K562 (cell line): ENCODE measurements at regions not wholly inside any gene's neighbourhood (a gene's known extent, or its start where the extent isn't known, plus 50 kb on each side); places are given as distances from the start of the nearest gene placed in this dataset.
A peak's percentile ranks its signal among the peaks of the same experiment; 100 is the strongest.

Source experiments
- BRCA1 ChIP-seq, 2 experiments: fragments of 450-650 bp in 1 of 2; sonication (generic) in 1 of 2; formaldehyde crosslinking in 1 of 2; IDR thresholded peaks; 2 replicates each; pipeline versions ENCODE4 v1.5.0 to v1.6.1; 2017 to 2020; ENCODE audit warnings: mild to moderate bottlenecking in 1 of 2, missing genetic modification reagents in 1 of 2
- E2F3 ChIP-seq: fragments of 250-450 bp; sonication (Bioruptor Pico); IDR thresholded peaks from 2 replicates; pipeline ENCODE4 v1.4.0; 2020; ENCODE audit warnings: mild to moderate bottlenecking
- FOS ChIP-seq: IDR thresholded peaks from 3 replicates; pipeline ENCODE4 v1.6.1; 2011; ENCODE audit not compliant: insufficient read length; ENCODE audit errors: extremely low read depth
- GABPA ChIP-seq: fragments of 200-800 bp; sonication (Bioruptor generic); conservative IDR thresholded peaks from 2 replicates; pipeline ENCODE4 v1.6.1; 2016; ENCODE audit warnings: low read depth, missing genetic modification characterization, missing compliant biosample characterization
- NCOR1 ChIP-seq: fragments of 450-650 bp; IDR thresholded peaks from 2 replicates; pipeline ENCODE4 v1.6.1; 2016; ENCODE audit warnings: mild to moderate bottlenecking, moderate library complexity
- POLR2AphosphoS2 ChIP-seq: IDR thresholded peaks from 2 replicates; pipeline ENCODE4 v1.6.1; 2012; ENCODE audit warnings: low read length, improper control_type of control experiment
- SAP30 ChIP-seq: fragments of 200-600 bp; sonication (generic); IDR thresholded peaks from 2 replicates; pipeline ENCODE4 v1.6.1; 2012; ENCODE audit warnings: borderline replicate concordance, low read depth, mild to moderate bottlenecking, moderate library complexity, low read length, control low read depth, inconsistent platforms; ENCODE audit not compliant: insufficient read depth, poor library complexity, severe bottlenecking
- SRF ChIP-seq, 2 experiments: fragments of 250-450, 450-650 bp in 1 of 2; sonication (Bioruptor Pico) in 1 of 2; sonication (generic) in 1 of 2; formaldehyde crosslinking; IDR thresholded peaks; 2 replicates each; pipeline versions ENCODE4 v1.5.0 to v1.5.1; 2020 to 2022; ENCODE audit warnings: mild to moderate bottlenecking in 1 of 2, missing genetic modification reagents in 1 of 2
- SRSF9 ChIP-seq: fragments of 200-400 bp; formaldehyde crosslinking; IDR thresholded peaks from 2 replicates; pipeline ENCODE4 v1.6.1; 2017; ENCODE audit warnings: low read depth, low read length, borderline replicate concordance
- XRCC4 ChIP-seq: IDR thresholded peaks from one replicate; pipeline ENCODE4 v1.6.1; 2011; ENCODE audit not compliant: insufficient read depth, insufficient read length; ENCODE audit errors: extremely low read depth
- ZBED1 ChIP-seq: IDR thresholded peaks from 2 replicates; pipeline ENCODE4 v1.6.1; 2014
- ZNF12 ChIP-seq: sonication (generic); formaldehyde crosslinking; IDR thresholded peaks from 2 replicates; pipeline ENCODE4 v1.4.0; 2020; ENCODE audit warnings: mild to moderate bottlenecking, missing genetic modification reagents
- ZNF121 ChIP-seq: sonication (generic); formaldehyde crosslinking; conservative IDR thresholded peaks from 2 replicates; pipeline ENCODE4 v1.8.0; 2022; ENCODE audit warnings: missing genetic modification reagents
- ZNF212 ChIP-seq: fragments of 450-650 bp; formaldehyde crosslinking; IDR thresholded peaks from 2 replicates; pipeline ENCODE4 v1.4.0; 2020; ENCODE audit warnings: mild to moderate bottlenecking
- ZNF282 ChIP-seq: sonication (generic); formaldehyde crosslinking; IDR thresholded peaks from 2 replicates; pipeline ENCODE4 v1.8.1; 2023; ENCODE audit warnings: missing genetic modification reagents
- TF ChIP-seq, protein P1 (sequence below): fragments of 450-650 bp; IDR thresholded peaks from 2 replicates; pipeline ENCODE4 v1.6.1; 2016; ENCODE audit warnings: antibody characterized with exemption
- TF ChIP-seq, protein P2 (sequence below): fragments of 200-600 bp; sonication (generic); IDR thresholded peaks from one replicate; pipeline ENCODE4 v1.6.1; 2012; ENCODE audit warnings: mild to moderate bottlenecking, low read depth, low read length, inconsistent platforms

GRCh38 chr7:25849500-25850184 is 302.4 kb upstream of the NFE2L3 start (continued):
- TF ChIP-seq SRSF9 = no peak
- no peak for TF ChIP-seq XRCC4
- TF ChIP-seq GABPA (tag) = no peak
- 0 out of 2 replicates have a peak, but pooled peaks have one; percentile 14 for TF ChIP-seq NCOR1
- no peak for TF ChIP-seq ZNF282
- TF ChIP-seq ZNF212 = no peak
- no peak for TF ChIP-seq ZNF121 (CRISPR knock-in tag)
- peak; percentile 21 for TF ChIP-seq FOS
- TF ChIP-seq E2F3 (CRISPR knock-in tag) = no peak
- TF ChIP-seq, protein P1, sequence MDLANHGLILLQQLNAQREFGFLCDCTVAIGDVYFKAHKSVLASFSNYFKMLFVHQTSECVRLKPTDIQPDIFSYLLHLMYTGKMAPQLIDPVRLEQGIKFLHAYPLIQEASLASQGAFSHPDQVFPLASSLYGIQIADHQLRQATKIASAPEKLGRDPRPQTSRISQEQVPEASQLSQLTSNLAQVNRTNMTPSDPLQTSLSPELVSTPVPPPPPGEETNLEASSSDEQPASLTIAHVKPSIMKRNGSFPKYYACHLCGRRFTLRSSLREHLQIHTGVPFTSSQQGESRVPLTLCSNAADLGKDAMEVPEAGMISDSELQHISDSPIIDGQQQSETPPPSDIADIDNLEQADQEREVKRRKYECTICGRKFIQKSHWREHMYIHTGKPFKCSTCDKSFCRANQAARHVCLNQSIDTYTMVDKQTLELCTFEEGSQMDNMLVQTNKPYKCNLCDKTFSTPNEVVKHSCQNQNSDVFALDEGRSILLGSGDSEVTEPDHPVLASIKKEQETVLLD = no peak
- no peak for TF ChIP-seq ZBED1
- TF ChIP-seq BRCA1 (IDR thresholded peaks at IDR 0.05) = no peak
- TF ChIP-seq BRCA1 (CRISPR knock-in tag; IDR thresholded peaks at IDR 0.05) = no peak
- TF ChIP-seq, protein P2, sequence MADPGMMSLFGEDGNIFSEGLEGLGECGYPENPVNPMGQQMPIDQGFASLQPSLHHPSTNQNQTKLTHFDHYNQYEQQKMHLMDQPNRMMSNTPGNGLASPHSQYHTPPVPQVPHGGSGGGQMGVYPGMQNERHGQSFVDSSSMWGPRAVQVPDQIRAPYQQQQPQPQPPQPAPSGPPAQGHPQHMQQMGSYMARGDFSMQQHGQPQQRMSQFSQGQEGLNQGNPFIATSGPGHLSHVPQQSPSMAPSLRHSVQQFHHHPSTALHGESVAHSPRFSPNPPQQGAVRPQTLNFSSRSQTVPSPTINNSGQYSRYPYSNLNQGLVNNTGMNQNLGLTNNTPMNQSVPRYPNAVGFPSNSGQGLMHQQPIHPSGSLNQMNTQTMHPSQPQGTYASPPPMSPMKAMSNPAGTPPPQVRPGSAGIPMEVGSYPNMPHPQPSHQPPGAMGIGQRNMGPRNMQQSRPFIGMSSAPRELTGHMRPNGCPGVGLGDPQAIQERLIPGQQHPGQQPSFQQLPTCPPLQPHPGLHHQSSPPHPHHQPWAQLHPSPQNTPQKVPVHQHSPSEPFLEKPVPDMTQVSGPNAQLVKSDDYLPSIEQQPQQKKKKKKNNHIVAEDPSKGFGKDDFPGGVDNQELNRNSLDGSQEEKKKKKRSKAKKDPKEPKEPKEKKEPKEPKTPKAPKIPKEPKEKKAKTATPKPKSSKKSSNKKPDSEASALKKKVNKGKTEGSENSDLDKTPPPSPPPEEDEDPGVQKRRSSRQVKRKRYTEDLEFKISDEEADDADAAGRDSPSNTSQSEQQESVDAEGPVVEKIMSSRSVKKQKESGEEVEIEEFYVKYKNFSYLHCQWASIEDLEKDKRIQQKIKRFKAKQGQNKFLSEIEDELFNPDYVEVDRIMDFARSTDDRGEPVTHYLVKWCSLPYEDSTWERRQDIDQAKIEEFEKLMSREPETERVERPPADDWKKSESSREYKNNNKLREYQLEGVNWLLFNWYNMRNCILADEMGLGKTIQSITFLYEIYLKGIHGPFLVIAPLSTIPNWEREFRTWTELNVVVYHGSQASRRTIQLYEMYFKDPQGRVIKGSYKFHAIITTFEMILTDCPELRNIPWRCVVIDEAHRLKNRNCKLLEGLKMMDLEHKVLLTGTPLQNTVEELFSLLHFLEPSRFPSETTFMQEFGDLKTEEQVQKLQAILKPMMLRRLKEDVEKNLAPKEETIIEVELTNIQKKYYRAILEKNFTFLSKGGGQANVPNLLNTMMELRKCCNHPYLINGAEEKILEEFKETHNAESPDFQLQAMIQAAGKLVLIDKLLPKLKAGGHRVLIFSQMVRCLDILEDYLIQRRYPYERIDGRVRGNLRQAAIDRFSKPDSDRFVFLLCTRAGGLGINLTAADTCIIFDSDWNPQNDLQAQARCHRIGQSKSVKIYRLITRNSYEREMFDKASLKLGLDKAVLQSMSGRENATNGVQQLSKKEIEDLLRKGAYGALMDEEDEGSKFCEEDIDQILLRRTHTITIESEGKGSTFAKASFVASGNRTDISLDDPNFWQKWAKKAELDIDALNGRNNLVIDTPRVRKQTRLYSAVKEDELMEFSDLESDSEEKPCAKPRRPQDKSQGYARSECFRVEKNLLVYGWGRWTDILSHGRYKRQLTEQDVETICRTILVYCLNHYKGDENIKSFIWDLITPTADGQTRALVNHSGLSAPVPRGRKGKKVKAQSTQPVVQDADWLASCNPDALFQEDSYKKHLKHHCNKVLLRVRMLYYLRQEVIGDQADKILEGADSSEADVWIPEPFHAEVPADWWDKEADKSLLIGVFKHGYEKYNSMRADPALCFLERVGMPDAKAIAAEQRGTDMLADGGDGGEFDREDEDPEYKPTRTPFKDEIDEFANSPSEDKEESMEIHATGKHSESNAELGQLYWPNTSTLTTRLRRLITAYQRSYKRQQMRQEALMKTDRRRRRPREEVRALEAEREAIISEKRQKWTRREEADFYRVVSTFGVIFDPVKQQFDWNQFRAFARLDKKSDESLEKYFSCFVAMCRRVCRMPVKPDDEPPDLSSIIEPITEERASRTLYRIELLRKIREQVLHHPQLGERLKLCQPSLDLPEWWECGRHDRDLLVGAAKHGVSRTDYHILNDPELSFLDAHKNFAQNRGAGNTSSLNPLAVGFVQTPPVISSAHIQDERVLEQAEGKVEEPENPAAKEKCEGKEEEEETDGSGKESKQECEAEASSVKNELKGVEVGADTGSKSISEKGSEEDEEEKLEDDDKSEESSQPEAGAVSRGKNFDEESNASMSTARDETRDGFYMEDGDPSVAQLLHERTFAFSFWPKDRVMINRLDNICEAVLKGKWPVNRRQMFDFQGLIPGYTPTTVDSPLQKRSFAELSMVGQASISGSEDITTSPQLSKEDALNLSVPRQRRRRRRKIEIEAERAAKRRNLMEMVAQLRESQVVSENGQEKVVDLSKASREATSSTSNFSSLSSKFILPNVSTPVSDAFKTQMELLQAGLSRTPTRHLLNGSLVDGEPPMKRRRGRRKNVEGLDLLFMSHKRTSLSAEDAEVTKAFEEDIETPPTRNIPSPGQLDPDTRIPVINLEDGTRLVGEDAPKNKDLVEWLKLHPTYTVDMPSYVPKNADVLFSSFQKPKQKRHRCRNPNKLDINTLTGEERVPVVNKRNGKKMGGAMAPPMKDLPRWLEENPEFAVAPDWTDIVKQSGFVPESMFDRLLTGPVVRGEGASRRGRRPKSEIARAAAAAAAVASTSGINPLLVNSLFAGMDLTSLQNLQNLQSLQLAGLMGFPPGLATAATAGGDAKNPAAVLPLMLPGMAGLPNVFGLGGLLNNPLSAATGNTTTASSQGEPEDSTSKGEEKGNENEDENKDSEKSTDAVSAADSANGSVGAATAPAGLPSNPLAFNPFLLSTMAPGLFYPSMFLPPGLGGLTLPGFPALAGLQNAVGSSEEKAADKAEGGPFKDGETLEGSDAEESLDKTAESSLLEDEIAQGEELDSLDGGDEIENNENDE = no peak
- no peak for TF ChIP-seq POLR2AphosphoS2
- no peak for TF ChIP-seq SRF (CRISPR knock-in tag; IDR thresholded peaks at IDR 0.05)
- TF ChIP-seq SAP30 = no peak
- TF ChIP-seq ZNF12 (CRISPR knock-in tag) = no peak
